ENCODE measurements at regions not wholly inside any gene's neighbourhood (a gene's known extent, or its start where the extent isn't known, plus 50 kb on each side); places are given as distances from the start of the nearest gene placed in this dataset.
"Not testable (repeated sequence)": the region's sequence is repeated elsewhere in the genome, so short reads cannot be mapped to it uniquely, and the experiment has no call there.

- no peak for DNase-seq
Observed at GRCh38 chr12:59344224-59344623, 251.6 kb upstream of the SLC16A7 start.

- no peak for DNase-seq
Observed at GRCh38 chr12:59329462-59329861, 266.4 kb upstream of the SLC16A7 start.

DNA sequence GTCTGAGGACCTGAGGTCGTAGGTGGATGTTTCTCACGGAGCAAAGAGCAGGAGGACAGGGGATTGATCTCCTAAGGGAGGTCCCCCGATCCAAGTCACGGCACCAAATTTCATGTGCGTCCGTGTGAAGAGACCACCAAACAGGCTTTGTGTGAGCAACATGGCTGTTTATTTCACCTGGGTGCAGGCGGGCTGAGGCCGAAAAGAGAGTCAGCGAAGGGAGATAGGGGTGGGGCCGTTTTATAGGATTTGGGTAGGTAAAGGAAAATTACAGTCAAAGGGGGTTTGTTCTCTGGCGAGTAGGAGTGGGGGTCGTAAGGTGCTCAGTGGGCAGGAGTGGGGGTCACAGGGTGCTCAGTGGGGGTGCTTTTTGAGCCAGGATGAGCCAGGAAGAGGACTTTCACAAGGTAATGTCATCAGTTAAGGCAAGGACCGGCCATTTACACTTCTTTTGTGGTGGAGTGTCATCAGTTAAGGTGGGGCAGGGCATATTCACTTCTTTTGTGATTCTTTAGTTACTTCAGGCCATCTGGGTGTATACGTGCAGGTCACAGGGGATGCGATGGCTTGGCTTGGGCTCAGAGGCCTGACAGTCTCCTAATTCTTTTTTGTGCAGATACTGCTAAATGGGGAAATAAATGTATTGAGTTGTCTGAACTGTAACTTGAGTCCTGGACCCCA, 267.3 kb upstream of the SLC16A7 start:
- not testable (repeated sequence) for DNase-seq

GRCh38 chr12:59326457-59326856, 269.4 kb upstream of the SLC16A7 start:
- not testable (repeated sequence) for DNase-seq

DNA sequence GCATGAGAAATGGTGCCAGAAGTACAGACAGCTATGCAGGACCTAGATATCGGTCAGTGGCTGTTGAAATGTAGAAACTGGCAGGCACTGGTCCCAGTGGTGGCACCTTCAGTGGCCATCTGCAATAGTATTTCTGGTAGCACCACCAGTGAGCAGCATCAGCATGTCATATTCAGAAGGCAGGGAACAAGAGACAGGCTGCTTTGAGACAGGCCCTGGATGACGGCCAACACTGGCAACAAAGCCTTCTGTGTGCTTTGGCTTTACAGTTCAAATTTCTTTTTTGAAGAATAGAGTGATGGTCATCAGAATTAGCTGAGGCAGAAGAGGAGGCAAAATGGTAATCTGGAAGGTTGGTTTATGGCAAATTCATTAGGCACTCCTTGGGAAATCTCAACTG, 273.4 kb upstream of the SLC16A7 start:
- DNase-seq: no peak

- DNase-seq: no peak
Observed at GRCh38 chr12:59321278-59321677, 274.6 kb upstream of the SLC16A7 start.

GRCh38 chr12:59320112-59320511, 275.7 kb upstream of the SLC16A7 start:
- no peak for DNase-seq

DNA sequence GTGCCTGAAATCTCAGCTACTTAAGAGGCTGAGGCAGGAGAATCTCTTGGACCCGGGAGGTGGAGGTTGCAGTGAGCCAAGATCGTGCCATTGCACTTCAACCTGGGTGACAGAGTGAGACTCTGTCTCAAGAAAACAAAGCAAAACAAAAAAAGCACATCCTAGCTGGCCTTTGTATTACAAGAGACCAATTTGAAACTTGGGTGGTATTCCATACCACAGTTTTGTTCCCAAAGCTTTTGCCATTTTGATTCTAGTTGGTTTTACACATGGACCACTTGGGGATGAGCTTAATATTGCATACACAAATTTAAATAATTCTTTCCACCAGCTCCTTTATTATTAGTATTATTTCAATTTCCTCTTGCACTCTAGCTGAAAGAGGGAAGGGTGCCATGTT, 276.9 kb upstream of the SLC16A7 start:
- no peak for DNase-seq

- no peak for DNase-seq
Observed at GRCh38 chr12:59317598-59317997, 278.2 kb upstream of the SLC16A7 start.

- DNase-seq: no peak
Observed at GRCh38 chr12:59316938-59317337, 278.9 kb upstream of the SLC16A7 start.

DNA sequence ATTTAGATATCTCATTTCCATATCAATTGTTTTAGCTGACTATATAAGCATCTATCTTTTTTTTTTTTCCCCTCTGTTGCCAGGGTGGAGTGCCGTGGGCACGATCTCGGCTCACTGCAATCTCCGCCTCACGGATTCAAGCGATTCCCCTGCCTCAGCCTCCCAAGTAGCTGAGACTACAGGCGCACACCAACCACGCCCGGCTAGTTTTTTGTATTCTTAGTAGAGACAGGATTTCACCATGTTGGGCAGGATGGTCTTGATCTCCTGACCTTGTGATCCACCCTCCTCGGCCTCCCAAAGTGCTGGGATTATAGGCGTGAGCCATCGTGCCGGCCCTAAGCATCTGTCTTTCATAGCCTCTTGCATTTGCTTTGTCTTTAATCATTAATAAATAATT, 279.5 kb upstream of the SLC16A7 start:
- DNase-seq: not testable (repeated sequence)

DNA sequence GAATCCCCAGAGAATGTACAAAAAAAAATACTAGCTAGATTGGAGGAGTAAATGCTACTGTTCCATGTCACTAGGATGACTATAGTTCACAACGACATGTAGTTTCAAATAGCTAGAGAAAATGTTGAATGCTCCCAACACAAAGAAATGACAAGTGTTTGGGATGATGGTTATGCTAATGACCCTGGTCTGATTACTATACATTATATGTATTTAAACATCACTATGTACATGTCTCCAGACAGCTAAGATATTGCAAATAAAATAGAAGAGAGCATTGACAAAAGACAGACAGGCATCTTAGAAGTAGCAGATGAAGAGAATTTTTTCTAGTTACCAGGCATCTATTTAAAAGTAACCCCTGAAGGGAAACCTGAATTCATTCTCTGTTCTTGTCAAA, 281.6 kb upstream of the SLC16A7 start:
- no peak for DNase-seq

DNA sequence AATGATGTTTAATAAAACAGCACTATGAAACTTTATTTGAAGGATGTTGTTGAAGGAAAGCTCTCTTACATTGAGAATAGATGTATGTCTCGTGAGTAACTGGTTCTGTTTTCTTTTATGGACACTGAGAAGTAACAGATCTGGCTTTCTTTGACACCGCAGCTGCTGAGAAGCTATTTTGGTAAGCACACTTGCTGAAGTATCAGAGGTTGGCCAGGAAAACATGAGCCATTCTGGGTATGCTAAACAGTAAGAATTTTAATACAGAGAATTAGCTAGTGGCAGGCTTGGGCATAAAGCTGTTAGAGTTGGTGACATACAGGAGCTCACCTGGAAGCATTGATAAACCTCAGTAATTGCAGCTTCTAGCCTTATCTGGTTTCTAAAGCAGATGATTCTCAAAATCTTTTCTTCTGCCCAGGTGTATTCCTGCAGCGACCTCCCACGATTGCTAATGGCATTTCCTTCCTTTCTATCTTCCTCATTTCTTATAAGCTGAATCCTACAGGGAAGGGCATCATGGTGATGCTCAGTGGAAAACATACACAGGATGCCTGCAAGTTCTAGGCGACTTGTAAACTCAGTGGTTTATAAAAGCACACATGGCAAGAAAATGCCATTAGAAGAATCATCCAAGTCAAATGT, 291.6 kb upstream of the SLC16A7 start:
- no peak for DNase-seq

DNA sequence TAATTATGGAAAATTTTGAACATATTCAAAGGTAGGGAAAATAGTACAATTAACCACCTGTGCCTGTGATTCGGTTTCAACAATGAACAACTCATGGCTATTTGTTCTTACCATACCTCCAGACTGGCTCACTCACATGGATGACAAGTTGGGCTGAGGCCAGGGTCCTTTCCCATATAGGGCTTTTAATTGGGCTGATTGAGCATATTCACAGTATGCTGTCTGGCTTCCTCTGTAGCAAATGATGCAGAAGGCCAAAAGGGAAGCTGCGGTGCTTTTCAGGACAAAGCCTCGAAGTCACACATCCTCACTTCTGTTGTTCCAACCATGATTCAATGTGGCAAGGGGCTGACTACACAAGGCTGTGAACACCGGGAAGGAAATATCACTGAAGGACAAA, 297.5 kb upstream of the SLC16A7 start:
- DNase-seq: no peak

DNA sequence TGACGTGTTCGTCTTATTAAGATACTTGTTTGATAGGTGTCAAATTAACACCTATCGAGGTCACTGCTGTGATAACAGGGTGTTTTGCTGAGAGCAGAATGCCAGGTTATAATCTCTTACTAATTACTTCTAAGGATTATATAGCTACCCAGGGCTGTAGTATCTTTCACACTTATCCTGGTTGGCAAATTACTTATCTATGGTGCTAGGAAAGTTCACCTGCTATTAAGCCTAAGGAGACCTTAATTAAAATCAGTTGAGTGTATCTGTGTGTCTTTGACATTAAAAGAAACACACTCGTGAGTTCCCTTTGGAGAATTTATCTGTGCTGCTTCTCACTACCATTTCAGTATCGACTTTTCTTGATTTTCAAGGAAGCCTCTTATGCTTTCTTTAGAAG, 301.6 kb upstream of the SLC16A7 start:
- DNase-seq: no peak

DNA sequence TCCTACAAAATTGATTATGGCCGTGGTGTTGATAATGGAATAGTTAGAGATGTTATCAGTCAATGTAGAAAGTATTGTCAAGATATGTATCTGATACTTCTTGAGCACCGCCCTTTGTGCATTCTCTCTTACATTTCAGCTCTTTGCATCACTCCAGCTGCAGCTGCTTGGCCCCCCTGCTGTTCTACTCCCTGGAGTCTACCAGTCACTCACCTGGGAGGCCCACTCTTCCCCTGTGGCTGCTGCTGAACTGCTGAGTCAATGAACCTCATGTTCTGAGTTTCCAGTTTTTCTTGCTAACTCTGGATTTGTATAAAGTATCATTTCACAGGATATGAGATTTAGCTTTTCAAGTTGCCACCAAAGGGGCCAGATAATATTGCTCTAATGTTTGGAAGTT, 312.8 kb upstream of the SLC16A7 start:
- DNase-seq: no peak

DNA sequence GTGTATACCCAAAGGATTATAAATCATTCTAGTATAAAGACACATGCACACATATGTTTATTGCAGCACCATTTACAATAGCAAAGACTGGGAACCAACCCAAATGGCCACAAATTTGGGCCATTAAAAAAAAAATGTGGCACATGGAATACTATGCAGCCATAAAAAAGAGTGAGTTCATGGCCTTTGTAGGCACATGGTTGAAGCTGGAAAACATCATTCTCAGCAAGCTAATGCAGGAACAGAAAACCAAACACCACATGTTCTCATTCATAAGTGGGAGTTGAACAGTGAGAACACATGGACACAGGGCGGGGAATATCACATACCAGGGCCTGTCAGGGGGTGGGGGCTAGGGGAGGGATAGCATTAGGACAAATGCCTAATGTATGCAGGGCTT, 322.3 kb upstream of the SLC16A7 start:
- DNase-seq: not testable (repeated sequence)

GRCh38 chr12:59268295-59268809, 327.5 kb upstream of the SLC16A7 start:
- DNase-seq: no peak

DNA sequence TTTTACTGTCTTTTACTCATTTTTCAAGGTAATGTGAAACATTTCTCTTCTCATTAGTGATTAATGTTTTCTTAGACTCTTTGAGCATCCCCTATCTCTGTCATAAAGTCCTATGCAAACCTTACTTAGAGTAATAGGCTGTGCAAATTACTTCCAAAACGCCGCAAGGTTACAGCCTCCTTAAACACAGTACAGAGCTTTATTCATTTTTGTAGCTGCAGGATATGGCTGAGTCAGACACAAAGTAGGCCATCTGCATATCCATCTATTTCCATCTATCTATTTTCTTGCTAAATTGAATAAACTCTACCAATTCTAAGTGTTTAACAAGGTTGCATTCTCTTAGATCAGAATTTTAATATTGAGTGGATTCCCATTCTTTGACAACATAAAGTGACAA, 335.6 kb upstream of the SLC16A7 start:
- no peak for DNase-seq

- DNase-seq: no peak
Observed at GRCh38 chr12:59252731-59253130, 332.4 kb upstream of the LRIG3 start.

DNA sequence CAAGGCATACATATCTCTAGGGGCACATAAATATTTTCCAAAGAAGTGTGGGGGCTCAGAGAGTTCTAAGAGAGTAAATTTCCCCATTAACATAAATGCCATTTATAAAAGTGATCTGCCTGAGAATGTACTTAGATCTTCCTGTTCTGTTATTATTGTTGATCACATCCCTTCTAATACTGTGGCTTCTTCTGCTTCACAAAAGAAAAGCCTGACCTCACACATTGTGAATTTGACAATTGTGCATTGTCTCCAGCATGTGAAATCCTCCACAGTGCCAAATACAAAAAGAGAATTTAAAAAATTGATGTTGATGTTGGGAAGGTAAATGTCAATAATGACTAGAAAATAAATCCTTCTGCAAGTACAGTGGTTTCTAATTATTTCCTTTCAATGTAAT, 330.5 kb upstream of the LRIG3 start:
- no peak for DNase-seq

- no peak for DNase-seq
Observed at GRCh38 chr12:59240048-59240447, 319.7 kb upstream of the LRIG3 start.

DNA sequence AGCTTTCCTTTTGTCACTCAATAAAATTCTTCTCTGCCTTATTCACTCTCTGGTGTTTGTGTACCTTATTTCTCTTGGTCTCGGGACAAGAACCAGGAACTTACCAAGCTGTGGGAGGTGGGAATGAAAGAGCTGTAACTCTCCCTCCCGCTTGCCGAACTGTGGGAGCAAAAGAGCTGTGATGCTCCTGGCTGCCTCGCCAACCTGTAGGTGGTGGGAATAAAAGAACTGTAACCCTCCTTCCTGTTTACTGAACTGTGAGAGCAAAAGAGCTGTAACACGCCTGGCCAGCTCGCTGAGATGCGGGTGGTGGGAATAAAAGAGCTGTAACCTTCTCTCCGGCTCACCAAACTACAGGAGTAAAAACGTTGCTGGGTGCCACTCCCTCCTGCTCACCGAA, 314.1 kb upstream of the LRIG3 start:
- no peak for DNase-seq

GRCh38 chr12:59230334-59230733, 310.0 kb upstream of the LRIG3 start:
- no peak for DNase-seq

- no peak for DNase-seq
Observed at GRCh38 chr12:59219148-59219547, 298.8 kb upstream of the LRIG3 start.

All from CD4-positive, alpha-beta T cell treated with Interleukin-10 for 1 hour (primary cell).